ENCODE measurements at regions not wholly inside any gene's neighbourhood (a gene's known extent, or its start where the extent isn't known, plus 50 kb on each side); places are given as distances from the start of the nearest gene placed in this dataset.

DNA sequence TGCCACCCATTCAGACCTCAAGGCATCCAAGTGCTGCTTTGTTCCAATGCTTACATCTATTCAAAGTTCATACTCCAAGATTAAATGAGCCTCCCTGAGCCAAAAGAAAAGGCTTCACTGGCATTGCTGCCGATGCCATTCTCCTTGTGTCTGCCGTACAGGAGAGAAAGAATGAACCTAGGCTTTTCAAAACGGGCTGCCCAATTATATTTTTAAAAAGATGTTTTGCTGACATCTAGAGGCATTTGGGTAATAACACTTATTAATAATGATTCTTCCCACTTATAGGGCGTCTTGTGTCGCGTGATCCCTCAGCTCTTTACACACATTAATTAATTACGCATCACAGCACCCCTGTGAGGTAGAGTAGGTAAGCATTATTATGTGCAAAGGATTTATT lies 545.6 kb downstream of the PKHD1 start:
- H3K4me3 ChIP-seq = no peak overlapping the region
- TF ChIP-seq, protein P1, sequence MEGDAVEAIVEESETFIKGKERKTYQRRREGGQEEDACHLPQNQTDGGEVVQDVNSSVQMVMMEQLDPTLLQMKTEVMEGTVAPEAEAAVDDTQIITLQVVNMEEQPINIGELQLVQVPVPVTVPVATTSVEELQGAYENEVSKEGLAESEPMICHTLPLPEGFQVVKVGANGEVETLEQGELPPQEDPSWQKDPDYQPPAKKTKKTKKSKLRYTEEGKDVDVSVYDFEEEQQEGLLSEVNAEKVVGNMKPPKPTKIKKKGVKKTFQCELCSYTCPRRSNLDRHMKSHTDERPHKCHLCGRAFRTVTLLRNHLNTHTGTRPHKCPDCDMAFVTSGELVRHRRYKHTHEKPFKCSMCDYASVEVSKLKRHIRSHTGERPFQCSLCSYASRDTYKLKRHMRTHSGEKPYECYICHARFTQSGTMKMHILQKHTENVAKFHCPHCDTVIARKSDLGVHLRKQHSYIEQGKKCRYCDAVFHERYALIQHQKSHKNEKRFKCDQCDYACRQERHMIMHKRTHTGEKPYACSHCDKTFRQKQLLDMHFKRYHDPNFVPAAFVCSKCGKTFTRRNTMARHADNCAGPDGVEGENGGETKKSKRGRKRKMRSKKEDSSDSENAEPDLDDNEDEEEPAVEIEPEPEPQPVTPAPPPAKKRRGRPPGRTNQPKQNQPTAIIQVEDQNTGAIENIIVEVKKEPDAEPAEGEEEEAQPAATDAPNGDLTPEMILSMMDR (IDR thresholded peaks at IDR 0.05) = no peak
- DNase-seq (peak in 2 of 4 donors; percentile 16 to 35), ATAC-seq (no peak)
- no peak overlapping the region for H3K27ac ChIP-seq
- no peaks in the 10 kb centered on the region for H3K36me3 ChIP-seq
- H3K9me3 ChIP-seq = no peaks in the 10 kb centered on the region
- intact Hi-C loops (cut with DNase I) = no loop called here
- no peaks in the 10 kb centered on the region for H3K4me1 ChIP-seq
- peaks cover 0 to 4% of the 10 kb centered on the region in 2 donors for H3K27me3 ChIP-seq

DNA sequence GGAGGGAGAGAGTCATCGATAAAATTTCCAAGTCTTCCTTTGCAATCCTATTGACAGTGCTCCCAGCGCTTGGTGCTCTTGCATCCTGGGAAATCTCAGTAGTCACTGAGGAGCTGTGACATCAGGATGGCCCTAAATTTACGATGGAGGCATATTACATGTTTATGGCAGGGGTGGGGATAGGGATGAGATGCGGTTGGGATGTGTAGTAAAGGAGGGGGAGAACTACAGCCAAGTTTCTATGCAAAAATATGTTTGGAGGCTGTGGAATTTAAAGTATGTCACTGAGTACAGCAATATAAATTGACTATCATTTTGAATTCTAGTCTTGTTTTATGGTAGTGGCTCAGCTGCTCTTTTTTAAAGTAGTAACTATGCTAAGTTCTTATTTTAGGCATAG lies 544.9 kb downstream of the PKHD1 start:
- Histone ChIP-seq H3K4me3 (no peak overlapping the region), H3K4me1 (no peaks in the 10 kb centered on the region), H3K9me3 (no peaks in the 10 kb centered on the region), H3K27me3 (peaks cover 0 to 4% of the 10 kb centered on the region in 2 donors), H3K27ac (no peak overlapping the region), H3K36me3 (no peaks in the 10 kb centered on the region)
- TF ChIP-seq, protein P1 (IDR thresholded peaks at IDR 0.05) = no peak
- DNase-seq = no peak
- intact Hi-C loops (cut with DNase I) = no loop called here
- ATAC-seq = no peak

DNA sequence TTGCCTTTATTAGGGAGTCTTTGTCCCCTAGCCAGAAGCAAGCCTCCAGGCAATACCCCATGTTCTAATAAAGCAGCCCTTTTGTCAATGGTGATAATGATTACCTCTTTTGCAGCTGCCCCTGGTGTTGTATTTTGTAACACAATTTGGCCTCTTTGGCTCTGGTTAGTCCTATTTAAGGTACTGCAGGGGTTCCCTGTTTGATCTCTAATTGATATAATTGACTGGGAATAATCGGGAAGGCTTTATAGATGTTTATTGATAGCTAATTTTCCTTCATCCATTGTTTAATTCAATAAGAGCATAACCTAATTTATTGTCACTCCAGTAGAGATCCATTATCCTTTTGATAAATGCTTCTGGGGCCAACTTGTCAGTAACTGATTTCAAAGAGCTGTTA lies 537.2 kb downstream of the PKHD1 start:
- ATAC-seq (no peak), DNase-seq (no peak)
- intact Hi-C loops (cut with DNase I) = no loop called here
- Histone ChIP-seq H3K9me3 (no peaks in the 10 kb centered on the region), H3K4me3 (no peak overlapping the region), H3K4me1 (no peaks in the 10 kb centered on the region), H3K36me3 (no peaks in the 10 kb centered on the region), H3K27ac (no peak overlapping the region), H3K27me3 (no peaks in the 10 kb centered on the region)
- TF ChIP-seq, protein P1 (IDR thresholded peaks at IDR 0.05) = no peak

DNA sequence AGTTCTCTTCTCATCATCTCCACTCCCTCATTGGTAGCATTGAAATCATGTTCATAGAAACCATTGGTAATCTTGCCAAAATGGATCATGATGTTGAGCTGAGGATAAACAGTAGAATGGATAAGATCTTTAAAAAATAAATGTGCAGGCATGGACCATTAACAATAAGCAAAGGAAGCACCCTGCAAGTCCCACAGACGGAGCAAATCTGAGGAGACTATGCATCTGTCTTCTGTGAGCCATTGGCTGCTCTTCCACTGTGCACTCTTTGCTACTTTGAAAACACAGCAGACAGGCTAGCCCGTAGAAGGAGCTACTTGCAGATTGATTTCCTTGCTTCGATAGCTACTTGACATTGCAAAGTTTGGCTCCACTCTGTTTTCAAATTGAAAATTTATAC lies 535.0 kb downstream of the PKHD1 start:
- Histone ChIP-seq H3K4me1 (no peaks in the 10 kb centered on the region), H3K27me3 (no peaks in the 10 kb centered on the region), H3K9me3 (no peaks in the 10 kb centered on the region), H3K4me3 (no peak overlapping the region), H3K27ac (no peak overlapping the region), H3K36me3 (no peaks in the 10 kb centered on the region)
- TF ChIP-seq, protein P1 (IDR thresholded peaks at IDR 0.05) = no peak
- no peak for DNase-seq
- intact Hi-C loops (cut with DNase I) = no loop called here
- ATAC-seq = no peak

DNA sequence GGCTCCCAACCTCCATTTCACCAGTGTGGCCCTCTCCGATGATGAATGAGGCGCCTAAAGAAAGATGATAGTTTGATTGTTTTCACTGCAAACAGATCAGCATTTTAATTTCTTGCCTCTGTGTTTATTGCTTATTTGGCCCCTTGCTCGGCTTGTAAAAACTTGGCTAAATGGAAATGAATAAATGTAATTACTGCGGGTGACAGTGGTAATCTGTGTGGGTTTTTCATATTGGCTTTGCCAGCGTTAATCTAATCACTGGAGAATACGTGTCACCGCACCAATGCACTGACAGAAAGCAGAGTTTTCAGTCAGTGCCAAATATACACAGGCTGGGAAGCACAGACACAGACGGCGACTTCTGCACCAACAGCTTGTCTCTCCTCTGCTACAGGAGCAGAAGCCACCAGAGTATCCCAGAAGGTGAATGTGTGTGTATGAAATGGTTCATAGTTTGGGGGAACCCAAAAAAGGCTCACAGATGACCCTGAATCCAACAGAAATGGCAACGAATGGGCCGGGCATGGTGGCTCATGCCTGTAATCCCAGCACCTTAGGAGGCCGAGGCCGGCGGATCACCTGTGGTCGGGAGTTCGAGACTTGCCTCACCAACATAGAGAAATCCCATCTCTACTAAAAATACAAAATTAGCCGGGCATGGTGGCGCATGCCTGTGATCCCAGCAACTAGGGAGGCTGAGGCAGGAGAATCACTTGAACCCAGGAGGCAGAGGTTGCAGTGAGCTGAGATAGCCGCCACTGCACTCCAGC lies 534.0 kb downstream of the PKHD1 start:
- no peaks in the 10 kb centered on the region for H3K27me3 ChIP-seq
- no peak overlapping the region for H3K27ac ChIP-seq
- no peak overlapping the region for H3K4me3 ChIP-seq
- no peaks in the 10 kb centered on the region for H3K4me1 ChIP-seq
- TF ChIP-seq, protein P1 (IDR thresholded peaks at IDR 0.05) = no peak
- H3K9me3 ChIP-seq = no peaks in the 10 kb centered on the region
- ATAC-seq (no peak), DNase-seq (peak in 1 of 4 donors; percentile 65)
- H3K36me3 ChIP-seq = no peaks in the 10 kb centered on the region
- intact Hi-C loops (cut with DNase I) = no loop called here

Data from left lung (tissue), 4 donors.